Calu3 (cell line): ENCODE measurements at regions not wholly inside any gene's neighbourhood (a gene's known extent, or its start where the extent isn't known, plus 50 kb on each side); places are given as distances from the start of the nearest gene placed in this dataset.
"Not testable (repeated sequence)": the region's sequence is repeated elsewhere in the genome, so short reads cannot be mapped to it uniquely, and the experiment has no call there.

Source experiments
- BruUV-seq: library from RNA; stranded (reverse); fragments of 400-500 nt; replicated peaks from 2 replicates; lab custom pipeline; 2021; lab: Mats Ljungman, UMichigan
- CTCF ChIA-PET: fragments of 300-600 bp; sonication (Branson Sonifier 250); formaldehyde crosslinking; loops from one replicate; lab custom pipeline; 2022; ENCODE audit warnings: antibody characterized with exemption; lab: Charles Lee
- DNase-seq: peaks from one replicate; pipeline ENCODE4 v3.0.0; 2022
- H3K27ac Mint-ChIP-seq: one replicate; pipeline ENCODE4 v1.8.0; 2022; ENCODE audit warnings: mixed read lengths; ENCODE audit not compliant: unreplicated experiment
- H3K27me3 Mint-ChIP-seq: one replicate; pipeline ENCODE4 v1.8.0; 2022; ENCODE audit warnings: mixed read lengths; ENCODE audit not compliant: unreplicated experiment
- H3K36me3 Mint-ChIP-seq: one replicate; pipeline ENCODE4 v1.8.0; 2022; ENCODE audit warnings: mild to moderate bottlenecking, moderate library complexity, mixed read lengths; ENCODE audit not compliant: insufficient read depth, unreplicated experiment
- H3K4me1 Mint-ChIP-seq: one replicate; pipeline ENCODE4 v1.8.0; 2022; ENCODE audit warnings: mild to moderate bottlenecking, low read depth, mixed read lengths; ENCODE audit not compliant: unreplicated experiment
- H3K4me3 Mint-ChIP-seq: one replicate; pipeline ENCODE4 v1.8.0; 2022; ENCODE audit warnings: mild to moderate bottlenecking, low read depth, moderate library complexity, mixed read lengths; ENCODE audit not compliant: unreplicated experiment
- H3K9me3 Mint-ChIP-seq: one replicate; pipeline ENCODE4 v1.8.0; 2022; ENCODE audit warnings: low read depth, mixed read lengths; ENCODE audit not compliant: unreplicated experiment
- CTCF ChIP-seq: fragments of 200-600 bp; IDR thresholded peaks from one replicate; pipeline ENCODE4 v1.8.0; 2022; ENCODE audit warnings: antibody characterized with exemption; ENCODE audit not compliant: unreplicated experiment
- intact Hi-C: fragments of 100-400 bp; cut with micrococcal nuclease; formaldehyde crosslinking; loops from one replicate; pipeline ENCODE4 v1.10.0; 2022; ENCODE audit not compliant: unreplicated experiment

GRCh38 chr5:10886497-10886896 is 125.5 kb upstream of the DAP start:
- no peaks in the 10 kb centered on the region for H3K36me3 Mint-ChIP-seq
- no peak overlapping the region for H3K27ac Mint-ChIP-seq
- BruUV-seq = no TSS peak
- no peak overlapping the region for H3K4me3 Mint-ChIP-seq
- peaks cover 8% of the 10 kb centered on the region for H3K27me3 Mint-ChIP-seq
- CTCF ChIA-PET = no interaction called here
- H3K4me1 Mint-ChIP-seq = no peaks in the 10 kb centered on the region
- intact Hi-C loops = no loop called here
- DNase-seq = no peak
- TF ChIP-seq CTCF = no peak
- H3K9me3 Mint-ChIP-seq = peaks cover 2% of the 10 kb centered on the region

- BruUV-seq = no TSS peak
- Mint-ChIP-seq H3K27ac (no peak overlapping the region), H3K27me3 (peaks cover 23% of the 10 kb centered on the region), H3K4me1 (no peaks in the 10 kb centered on the region), H3K4me3 (no peak overlapping the region), H3K36me3 (no peaks in the 10 kb centered on the region), H3K9me3 (peaks cover 2% of the 10 kb centered on the region)
- no peak for TF ChIP-seq CTCF
- no peak for DNase-seq
- intact Hi-C loops = no loop called here
- CTCF ChIA-PET = no interaction called here
These were observed 124.0 kb upstream of the DAP start for GRCh38 chr5:10885026-10885425.

GRCh38 chr5:10883945-10884344 is 122.9 kb upstream of the DAP start:
- CTCF ChIA-PET = interaction anchor here (0.6 kb wide), 1 partner anchor 73 kb away, joined by 3 read pairs; no protein-coding TSS in a partner anchor
- H3K36me3 Mint-ChIP-seq, H3K9me3 Mint-ChIP-seq, H3K4me3 Mint-ChIP-seq, intact Hi-C loops, DNase-seq, H3K27ac Mint-ChIP-seq, BruUV-seq, H3K4me1 Mint-ChIP-seq: not testable (repeated sequence)
- peaks cover 34% of the 10 kb centered on the region for H3K27me3 Mint-ChIP-seq

GRCh38 chr5:10880934-10881333 is 119.9 kb upstream of the DAP start:
- CTCF ChIA-PET = no interaction called here

GRCh38 chr5:10876996-10877395 is 116.0 kb upstream of the DAP start:
- H3K4me1 Mint-ChIP-seq, intact Hi-C loops, H3K4me3 Mint-ChIP-seq, H3K36me3 Mint-ChIP-seq, H3K9me3 Mint-ChIP-seq, DNase-seq, H3K27ac Mint-ChIP-seq, CTCF ChIA-PET, BruUV-seq: not testable (repeated sequence)
- peaks cover 98% of the 10 kb centered on the region for H3K27me3 Mint-ChIP-seq

More at GRCh38 chr5:10880934-10881333, 119.9 kb upstream of the DAP start:
- H3K27me3 Mint-ChIP-seq = peaks cover 64% of the 10 kb centered on the region
- H3K27ac Mint-ChIP-seq = no peak overlapping the region
- H3K4me3 Mint-ChIP-seq = no peak overlapping the region
- DNase-seq = no peak
- BruUV-seq = no TSS peak
- no peaks in the 10 kb centered on the region for H3K36me3 Mint-ChIP-seq
- H3K9me3 Mint-ChIP-seq = no peaks in the 10 kb centered on the region
- no peaks in the 10 kb centered on the region for H3K4me1 Mint-ChIP-seq
- intact Hi-C loops = no loop called here
- no peak for TF ChIP-seq CTCF
